Psoas muscle (tissue), 7 donors: ENCODE measurements at regions not wholly inside any gene's neighbourhood (a gene's known extent, or its start where the extent isn't known, plus 50 kb on each side); places are given as distances from the start of the nearest gene placed in this dataset.
"Not testable (repeated sequence)": the region's sequence is repeated elsewhere in the genome, so short reads cannot be mapped to it uniquely, and the experiment has no call there.

Source experiments
- ATAC-seq, 4 donors: fragments of 200-7000 bp; cut with Tn5 transposase; one replicate each; pipeline ENCODE4 v1.9.1; 2020; ENCODE audit warnings: moderate library complexity in 3 of 4, mild to moderate bottlenecking in 2 of 4
- DNase-seq, 2 donors: peaks; one replicate each; pipeline ENCODE4 v3.0.0-alpha.2; 2020
- H3K27ac ChIP-seq: fragments of 200-600 bp; one replicate; pipeline ENCODE4 v1.8.0; 2022
- H3K27me3 ChIP-seq, 3 donors: fragments of 200-600 bp in 1 of 3; one replicate each; pipeline versions ENCODE4 v1.6.1 to v1.8.0; 2013 to 2022; ENCODE audit warnings: low read length in 2 of 3, mild to moderate bottlenecking in 2 of 3, moderate library complexity in 1 of 3; ENCODE audit not compliant: insufficient read depth in 3 of 3
- H3K36me3 ChIP-seq, 2 donors: fragments of 200-600 bp in 1 of 2; one replicate each; pipeline versions ENCODE4 v1.6.1 to v1.8.0; 2013 to 2022; ENCODE audit warnings: low read depth in 1 of 2, mild to moderate bottlenecking in 1 of 2, moderate library complexity in 1 of 2; ENCODE audit not compliant: insufficient read depth in 1 of 2
- H3K4me1 ChIP-seq: fragments of 200-600 bp; one replicate; pipeline ENCODE4 v1.8.0; 2022
- H3K4me3 ChIP-seq: fragments of 200-600 bp; one replicate; pipeline ENCODE4 v1.8.0; 2022; ENCODE audit warnings: mild to moderate bottlenecking
- H3K9me3 ChIP-seq: fragments of 200-600 bp; one replicate; pipeline ENCODE4 v1.8.0; 2022
- WGBS, 3 donors: extraction: QIAGEN DNeasy Blood & Tissue Kit; methylation state at CpG; one replicate each; pipeline versions ENCODE4 v1.1.6 to v1.1.7; 2013; 5-methylcytosine and 5-hydroxymethylcytosine counted together
- intact Hi-C, 2 donors: fragments of 100-400 bp; cut with DNase I; formaldehyde crosslinking; loops; one replicate each; pipeline versions ENCODE4 v1.11.0 to v1.14.2; 2022
- donor health status: healthy with polysubstance abuse.
- donor health status: DM: no; HTN: no; CAD: no; lungs with moderate emphysema.
- donor health status: Bipolar disorder and iron deficiency.
- donor health status: healthy.
- donor health status: DM: yes; HTN: yes; CAD: no.
- donor health status: DM: no; HTN: no; CAD: no.
- donor health status: DM: yes; HTN: yes; CAD: no.

DNA sequence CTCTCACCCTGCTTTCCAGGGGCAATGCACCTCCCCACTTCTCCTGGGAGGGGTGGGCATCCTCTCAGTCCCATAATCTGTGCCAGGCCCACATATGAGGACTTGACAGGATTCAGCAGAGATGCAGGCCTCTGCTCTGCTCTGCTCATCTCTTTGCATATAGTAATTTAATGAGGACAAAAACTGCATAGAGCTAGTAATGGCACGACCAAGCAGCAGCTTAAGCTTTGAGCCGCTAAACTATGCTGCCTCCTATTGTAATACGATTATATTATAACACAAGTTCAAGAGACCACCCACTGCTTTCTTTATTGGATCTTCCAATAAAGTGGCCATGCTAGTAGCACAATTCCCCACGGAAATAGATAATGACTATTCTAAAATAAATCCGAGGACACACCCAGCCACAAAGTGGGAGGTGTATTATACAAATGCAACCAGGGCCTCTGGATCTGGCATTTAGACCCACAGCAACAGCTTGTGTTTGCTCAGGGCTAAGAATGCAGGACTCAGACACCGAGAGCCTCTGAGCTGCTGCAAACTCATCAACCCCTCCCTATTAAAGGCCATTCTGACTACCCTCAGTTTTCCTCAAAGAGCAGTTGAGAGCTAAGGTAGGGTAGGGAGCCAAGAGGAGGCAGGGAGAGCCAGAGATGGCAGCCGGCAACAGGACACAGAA lies 93.6 kb upstream of the PLGLB2 start:
- H3K9me3 ChIP-seq, ATAC-seq, H3K27ac ChIP-seq, H3K27me3 ChIP-seq, H3K4me3 ChIP-seq, intact Hi-C loops, DNase-seq, H3K4me1 ChIP-seq, H3K36me3 ChIP-seq: not testable (repeated sequence)
- 74 to 85% (median 84%) methylated on average over 5 to 6 of the region's 7 CpGs for WGBS, 3 donors

DNA sequence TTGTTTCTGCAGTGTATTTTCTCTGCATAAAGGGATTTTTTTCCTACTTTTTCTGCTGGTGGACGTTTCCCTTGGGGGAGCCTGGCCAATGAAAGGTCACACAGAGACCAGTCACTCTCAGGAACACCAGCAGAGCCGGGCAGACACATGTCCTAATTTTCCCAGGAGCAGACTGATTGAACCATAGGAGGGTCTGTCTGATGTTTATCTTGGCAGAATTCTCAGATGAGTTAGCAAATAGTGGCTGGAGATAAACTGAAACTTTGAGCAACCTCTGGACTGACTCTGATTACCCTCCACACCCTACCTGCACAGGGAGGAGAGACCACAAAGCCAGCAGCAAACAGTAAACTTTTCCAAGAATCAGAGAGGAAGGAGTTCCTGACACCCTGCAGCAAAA lies 90.0 kb upstream of the PLGLB2 start:
- H3K9me3 ChIP-seq, DNase-seq, intact Hi-C loops, H3K4me3 ChIP-seq, H3K27me3 ChIP-seq, H3K4me1 ChIP-seq, H3K36me3 ChIP-seq, H3K27ac ChIP-seq, ATAC-seq: not testable (repeated sequence)
- WGBS, 3 donors = 45 to 69% (median 54%) methylated on average over 1 of the region's 2 CpGs

DNA sequence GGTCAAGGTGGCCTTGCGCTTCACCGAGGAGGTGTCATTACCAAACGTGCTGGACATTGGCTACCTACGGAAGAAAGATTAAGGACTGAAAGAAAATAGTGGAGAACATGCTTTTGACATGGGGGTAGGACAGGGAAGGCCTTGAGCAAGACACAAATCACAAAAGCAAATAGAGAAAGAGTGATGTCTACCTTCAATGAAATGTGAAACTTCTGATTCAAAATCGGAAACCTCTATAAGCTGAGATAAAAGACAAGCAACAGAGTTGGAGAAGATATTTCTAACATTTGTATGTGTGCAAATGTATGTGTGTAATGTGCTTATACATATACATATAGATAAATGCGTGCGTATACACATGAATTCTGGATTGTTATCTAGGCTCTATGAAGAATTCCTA lies 89.5 kb upstream of the PLGLB2 start:
- H3K27me3 ChIP-seq, H3K27ac ChIP-seq, H3K4me1 ChIP-seq, intact Hi-C loops, H3K36me3 ChIP-seq, ATAC-seq, H3K9me3 ChIP-seq, H3K4me3 ChIP-seq, DNase-seq: not testable (repeated sequence)
- WGBS, 3 donors = 95% methylated on average over 3 of the region's 7 CpGs; no CpG with 5 or more reads in 1 of the 3 donors

DNA sequence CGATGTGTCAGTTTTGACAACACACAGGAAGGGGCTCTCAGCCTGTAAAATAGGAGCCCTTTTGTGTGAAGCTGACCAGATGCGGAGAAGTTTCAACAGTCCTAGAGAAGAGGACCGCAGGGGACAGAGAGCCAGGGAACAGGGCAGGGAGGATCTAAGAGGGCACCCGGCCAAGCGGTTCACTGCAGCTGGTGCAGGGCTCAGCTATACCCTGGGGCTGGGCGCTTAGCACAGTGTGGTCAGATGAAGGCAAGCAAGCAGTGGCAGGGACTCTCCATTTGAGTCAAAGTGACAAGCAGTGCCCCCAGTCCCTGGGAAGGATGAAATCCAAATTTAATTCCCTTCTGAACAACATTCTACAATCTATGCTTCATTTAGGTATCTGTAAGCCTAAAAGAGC lies 88.9 kb upstream of the PLGLB2 start:
- H3K4me1 ChIP-seq, H3K4me3 ChIP-seq, intact Hi-C loops, DNase-seq, H3K36me3 ChIP-seq, H3K27ac ChIP-seq, H3K27me3 ChIP-seq, H3K9me3 ChIP-seq: not testable (repeated sequence)
- 44 to 60% (median 56%) methylated on average over 3 to 5 of the region's 6 CpGs for WGBS, 3 donors
- peak; percentile 75 to 90 (median 81) for ATAC-seq

DNA sequence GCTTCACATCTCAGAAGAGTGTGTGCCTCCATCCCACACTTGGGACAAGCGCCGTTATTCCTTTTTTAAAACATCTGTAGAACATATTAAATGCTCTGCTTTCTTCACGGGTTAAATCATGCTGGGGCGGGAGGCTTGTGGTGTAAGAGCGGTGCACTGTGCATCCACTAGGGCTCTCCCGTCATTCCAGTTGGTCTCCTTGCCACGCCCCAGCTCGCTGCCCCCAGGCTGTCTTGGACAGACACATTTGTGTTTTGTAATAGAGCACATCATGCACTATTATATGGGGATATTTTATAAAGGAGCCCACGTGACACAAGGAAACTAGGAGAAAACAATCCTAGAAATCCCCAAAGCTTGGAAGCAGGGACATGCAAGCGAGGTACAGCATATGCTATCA lies 87.7 kb upstream of the PLGLB2 start:
- H3K27ac ChIP-seq, H3K4me3 ChIP-seq, ATAC-seq, H3K27me3 ChIP-seq, H3K9me3 ChIP-seq, H3K4me1 ChIP-seq, H3K36me3 ChIP-seq, DNase-seq, intact Hi-C loops: not testable (repeated sequence)
- WGBS, 3 donors = 84 to 96% (median 85%) methylated on average over 7 to 9 of the region's 10 CpGs

DNA sequence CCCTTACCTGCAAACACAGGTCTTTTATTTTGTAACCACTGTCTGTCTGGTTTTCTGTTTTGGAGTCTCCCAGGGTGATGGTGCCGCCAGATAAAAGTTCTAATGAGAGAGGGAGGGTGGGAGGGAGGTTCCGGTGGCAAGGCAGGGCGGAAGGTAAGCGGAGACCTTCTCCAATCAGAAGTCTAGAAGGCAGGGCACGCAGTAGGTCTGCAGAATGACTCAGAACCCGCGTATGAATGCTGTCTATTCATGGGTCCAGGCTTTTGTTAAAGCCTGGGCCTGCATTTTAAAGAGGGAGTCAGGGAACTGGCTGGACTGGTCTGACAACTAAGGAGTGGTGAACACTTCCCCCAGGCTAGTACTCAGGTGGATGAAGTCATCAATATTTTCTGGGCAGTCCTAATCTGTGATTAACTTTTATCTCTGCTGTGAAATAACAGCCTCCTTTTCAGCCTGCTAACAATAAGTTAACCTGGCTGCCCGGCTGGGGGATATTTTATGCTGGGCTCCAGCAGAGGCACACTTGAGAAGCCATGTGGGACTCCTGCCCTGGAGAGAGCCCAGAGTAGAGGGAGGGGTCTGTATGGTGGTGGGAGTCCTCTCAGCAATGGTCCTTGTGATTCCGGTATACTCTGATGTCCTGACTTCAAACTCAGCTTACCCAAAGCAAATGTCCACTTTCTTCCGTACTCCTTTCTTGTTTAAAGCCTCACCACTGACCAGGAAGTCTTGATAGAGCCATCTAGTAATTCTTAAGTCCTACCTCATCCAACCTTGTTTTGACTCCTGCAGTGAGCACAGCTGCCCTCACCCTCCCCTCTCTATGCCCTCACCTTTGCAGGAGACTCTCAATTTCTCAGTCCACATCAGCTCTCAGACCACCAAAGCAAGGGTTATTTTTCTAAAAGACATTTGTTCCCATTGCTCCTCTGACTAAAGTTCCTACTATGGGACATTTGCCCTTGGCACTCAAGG lies 85.3 kb upstream of the PLGLB2 start:
- intact Hi-C loops, ATAC-seq, H3K27ac ChIP-seq, H3K4me3 ChIP-seq, H3K36me3 ChIP-seq, H3K27me3 ChIP-seq, H3K4me1 ChIP-seq, DNase-seq, H3K9me3 ChIP-seq: not testable (repeated sequence)
- 81 to 88% (median 86%) methylated on average over 9 of the region's 10 CpGs for WGBS, 3 donors

DNA sequence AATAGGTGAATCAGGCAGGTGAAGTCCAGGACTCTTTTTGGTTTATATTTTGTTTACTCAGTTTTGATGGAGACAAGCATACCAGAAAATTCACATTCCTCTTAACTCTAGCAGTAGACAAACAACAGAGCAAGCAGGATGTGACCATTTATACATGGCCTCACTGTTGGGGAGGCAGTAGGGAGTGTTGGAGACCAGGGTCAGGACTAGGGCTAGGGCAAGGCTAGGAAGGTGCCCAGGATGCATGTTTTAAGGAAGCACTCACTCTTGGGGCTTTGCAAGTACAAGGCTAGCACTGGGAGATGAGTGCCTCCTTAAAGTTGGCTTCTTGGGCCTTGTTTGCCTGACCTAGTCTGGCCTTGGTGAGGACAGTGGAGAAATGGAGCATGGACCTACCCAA lies 84.5 kb upstream of the PLGLB2 start:
- DNase-seq, H3K9me3 ChIP-seq, H3K36me3 ChIP-seq, H3K4me1 ChIP-seq, H3K27me3 ChIP-seq, H3K4me3 ChIP-seq, H3K27ac ChIP-seq, intact Hi-C loops, ATAC-seq: not testable (repeated sequence)

DNA sequence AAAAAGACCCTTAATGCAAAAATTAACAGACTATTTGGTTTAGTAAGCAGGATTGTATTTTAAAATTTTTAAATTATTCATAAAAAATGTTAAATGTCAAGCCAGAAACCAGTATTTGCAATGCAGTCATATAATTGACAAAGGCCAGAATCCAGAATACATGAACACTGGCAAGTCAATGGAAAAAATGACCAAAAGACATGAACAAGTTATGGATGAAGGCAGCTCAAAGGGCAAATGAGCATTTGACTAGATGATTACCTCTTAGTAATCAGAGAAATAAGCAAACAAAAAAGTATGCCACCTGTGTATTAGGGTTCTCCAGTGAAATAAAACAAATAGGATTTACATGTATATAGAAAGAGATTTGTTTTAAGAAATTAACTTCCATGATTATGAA lies 80.9 kb upstream of the PLGLB2 start:
- H3K27me3 ChIP-seq, H3K36me3 ChIP-seq, H3K9me3 ChIP-seq, DNase-seq, intact Hi-C loops, H3K4me1 ChIP-seq, H3K4me3 ChIP-seq, H3K27ac ChIP-seq, ATAC-seq: not testable (repeated sequence)

DNA sequence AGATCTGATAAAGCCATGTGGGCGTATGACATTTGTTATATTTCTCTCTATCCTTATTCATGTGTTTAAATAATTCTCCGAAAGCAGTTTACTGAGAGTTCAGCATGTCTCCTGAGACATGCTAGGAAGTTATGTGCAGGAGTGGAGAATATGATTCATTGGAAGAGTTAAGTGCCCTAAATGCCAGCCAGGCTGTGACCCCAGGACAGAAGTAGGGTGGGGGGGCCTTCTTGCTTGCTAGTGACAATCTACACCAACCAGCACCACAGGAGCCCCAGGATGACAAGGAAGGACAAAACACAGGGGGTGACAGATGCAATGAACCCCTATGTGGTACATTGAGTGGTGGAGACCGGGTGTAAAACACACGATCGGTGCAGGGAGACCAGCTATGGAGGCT lies 79.5 kb upstream of the PLGLB2 start:
- H3K4me3 ChIP-seq, H3K27ac ChIP-seq, H3K36me3 ChIP-seq, intact Hi-C loops, ATAC-seq, H3K27me3 ChIP-seq, DNase-seq, H3K9me3 ChIP-seq, H3K4me1 ChIP-seq: not testable (repeated sequence)
- WGBS, 3 donors = no CpG with 5 or more reads among the region's 5 CpGs

DNA sequence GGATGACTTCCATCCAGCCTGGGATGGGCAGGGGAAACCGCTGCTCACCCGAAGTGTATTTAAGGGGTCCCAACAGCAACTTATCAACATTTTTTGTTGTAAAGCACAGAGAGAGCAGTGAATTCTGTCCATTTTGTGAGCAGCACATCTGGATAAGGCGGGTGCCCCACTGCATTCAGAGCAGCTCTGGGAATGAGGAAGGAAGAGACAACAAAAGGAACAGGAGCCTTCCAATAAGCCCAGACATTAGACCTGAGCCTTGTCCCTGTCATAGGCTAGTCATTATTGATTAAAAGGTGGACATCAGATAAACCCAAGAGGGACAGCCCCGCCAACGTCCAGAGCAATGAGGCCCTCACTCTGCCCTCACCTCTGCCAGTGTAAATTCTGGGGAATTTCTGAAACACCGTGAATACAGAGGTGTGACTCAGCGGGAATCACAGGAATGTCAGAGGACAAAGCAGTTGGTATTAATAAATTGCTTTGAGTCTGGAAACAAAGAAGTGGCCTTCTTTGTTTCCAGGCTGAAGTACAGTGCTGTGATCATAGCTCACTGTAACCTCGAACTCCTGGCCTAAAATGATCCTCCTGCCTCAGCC lies 78.2 kb upstream of the PLGLB2 start:
- H3K36me3 ChIP-seq, intact Hi-C loops, ATAC-seq, DNase-seq, H3K4me3 ChIP-seq, H3K9me3 ChIP-seq, H3K4me1 ChIP-seq, H3K27ac ChIP-seq, H3K27me3 ChIP-seq: not testable (repeated sequence)
- 89 to 91% (median 90%) methylated on average over 5 of the region's 8 CpGs for WGBS, 3 donors

DNA sequence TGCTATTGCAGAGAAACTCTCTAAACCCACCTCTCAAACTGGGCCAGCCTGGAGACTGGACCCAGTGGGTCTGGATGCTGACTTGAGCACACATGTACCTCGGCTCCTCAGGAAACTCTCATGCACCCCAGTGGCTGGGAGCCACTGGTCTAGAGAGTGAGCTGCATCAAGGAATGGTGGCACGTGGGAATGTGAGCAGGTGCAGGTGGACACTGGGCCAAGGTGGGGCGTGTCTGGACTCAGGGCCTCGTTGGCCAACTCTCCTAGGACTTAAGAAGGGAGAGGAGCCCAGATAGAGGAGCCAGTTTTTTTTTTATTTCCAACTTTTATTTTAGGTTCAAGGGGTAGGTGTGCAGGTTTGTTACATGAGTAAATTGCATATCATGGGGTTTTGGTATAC lies 75.5 kb upstream of the PLGLB2 start:
- 74 to 94% (median 80%) methylated on average over 2 to 4 of the region's 4 CpGs for WGBS, 3 donors

More for the DNA sequence above, 75.5 kb upstream of the PLGLB2 start:
- intact Hi-C loops, ATAC-seq, H3K4me3 ChIP-seq, H3K4me1 ChIP-seq, H3K27ac ChIP-seq, H3K27me3 ChIP-seq, H3K36me3 ChIP-seq, DNase-seq, H3K9me3 ChIP-seq: not testable (repeated sequence)
